IPS DF 19.7 (cell line): ENCODE measurements at regions not wholly inside any gene's neighbourhood (a gene's known extent, or its start where the extent isn't known, plus 50 kb on each side); places are given as distances from the start of the nearest gene placed in this dataset.
A peak's percentile ranks its signal among the peaks of the same experiment; 100 is the strongest.
"Not testable (repeated sequence)": the region's sequence is repeated elsewhere in the genome, so short reads cannot be mapped to it uniquely, and the experiment has no call there.

Experiments
- DNase-seq: peaks from one replicate; pipeline ENCODE4 v3.0.0-alpha.2; 2013; ENCODE audit warnings: low read depth, low spot score

GRCh38 chr12:131213896-131214442 is 260.3 kb downstream of the ADGRD1 start:
- no peak for DNase-seq

- DNase-seq = not testable (repeated sequence)
Observed at GRCh38 chr12:131214936-131215335, 261.2 kb downstream of the ADGRD1 start.

GRCh38 chr12:131216587-131216986 is 262.9 kb downstream of the ADGRD1 start:
- not testable (repeated sequence) for DNase-seq

GRCh38 chr12:131217024-131217586 is 263.4 kb downstream of the ADGRD1 start:
- no peak for DNase-seq

GRCh38 chr12:131218026-131218922 is 264.6 kb downstream of the ADGRD1 start:
- no peak for DNase-seq

- no peak for DNase-seq
Observed at GRCh38 chr12:131218923-131219669, 265.4 kb downstream of the ADGRD1 start.

GRCh38 chr12:131219670-131220330 is 266.1 kb downstream of the ADGRD1 start:
- DNase-seq = no peak

GRCh38 chr12:131220331-131220685 is 266.6 kb downstream of the ADGRD1 start:
- DNase-seq = no peak

- no peak for DNase-seq
Observed at GRCh38 chr12:131221061-131221956, 267.6 kb downstream of the ADGRD1 start.

GRCh38 chr12:131221957-131222328 is 268.2 kb downstream of the ADGRD1 start:
- DNase-seq = no peak

- no peak for DNase-seq
Observed at GRCh38 chr12:131222329-131223139, 268.8 kb downstream of the ADGRD1 start.

GRCh38 chr12:131223171-131223761 is 269.6 kb downstream of the ADGRD1 start:
- DNase-seq = no peak

- DNase-seq = no peak
Observed at GRCh38 chr12:131223791-131224225, 270.1 kb downstream of the ADGRD1 start.

- DNase-seq = peak; percentile 56
Observed at GRCh38 chr12:131224226-131225065, 270.7 kb downstream of the ADGRD1 start.

GRCh38 chr12:131225066-131225380 is 271.3 kb downstream of the ADGRD1 start:
- DNase-seq = not testable (repeated sequence)

- no peak for DNase-seq
Observed at GRCh38 chr12:131226345-131227265, 272.9 kb downstream of the ADGRD1 start.

- not testable (repeated sequence) for DNase-seq
Observed at GRCh38 chr12:131227641-131228040, 273.9 kb downstream of the ADGRD1 start.

- not testable (repeated sequence) for DNase-seq
Observed at GRCh38 chr12:131229079-131229425, 275.3 kb downstream of the ADGRD1 start.
